SK-MEL-5 (cell line): ENCODE measurements at regions not wholly inside any gene's neighbourhood (a gene's known extent, or its start where the extent isn't known, plus 50 kb on each side); places are given as distances from the start of the nearest gene placed in this dataset.
"Not testable (repeated sequence)": the region's sequence is repeated elsewhere in the genome, so short reads cannot be mapped to it uniquely, and the experiment has no call there.

Source experiments
- DNase-seq: peaks from one replicate; pipeline ENCODE4 v3.0.0-alpha.2; 2016; ENCODE audit warnings: low read depth, low spot score
- in situ Hi-C: cut with HindIII; loops from 2 replicates; pipeline ENCODE4 v1.10.0; 2016; ENCODE audit warnings: low sequenced_read_pairs, high pct_unique_total_duplicates, low pct_unique_long_range_greater_than_20kb

- in situ Hi-C loops, DNase-seq: not testable (repeated sequence)
These were observed 2980.4 kb downstream of the TUBA3C start for GRCh38 chr13:16201202-16201601.

- in situ Hi-C loops, DNase-seq: not testable (repeated sequence)
These were observed 3021.0 kb downstream of the TUBA3C start for GRCh38 chr13:16160609-16161008.

- in situ Hi-C loops, DNase-seq: not testable (repeated sequence)
These were observed 3022.7 kb downstream of the TUBA3C start for GRCh38 chr13:16158958-16159357.

GRCh38 chr13:16158016-16158415, 3023.6 kb downstream of the TUBA3C start:
- DNase-seq, in situ Hi-C loops: not testable (repeated sequence)

- DNase-seq, in situ Hi-C loops: not testable (repeated sequence)
These were observed 3028.8 kb downstream of the TUBA3C start for GRCh38 chr13:16152849-16153248.

- in situ Hi-C loops, DNase-seq: not testable (repeated sequence)
These were observed 3030.3 kb downstream of the TUBA3C start for GRCh38 chr13:16151296-16151695.

- DNase-seq, in situ Hi-C loops: not testable (repeated sequence)
These were observed 3032.2 kb downstream of the TUBA3C start for GRCh38 chr13:16149415-16149814.

GRCh38 chr13:16145652-16146051, 3036.0 kb downstream of the TUBA3C start:
- DNase-seq, in situ Hi-C loops: not testable (repeated sequence)

- in situ Hi-C loops: not testable (repeated sequence)
These were observed 3040.3 kb downstream of the TUBA3C start for GRCh38 chr13:16141361-16141760.

GRCh38 chr13:16136846-16137245, 3044.8 kb downstream of the TUBA3C start:
- DNase-seq: peak; percentile 16
- in situ Hi-C loops: not testable (repeated sequence)

More at GRCh38 chr13:16141361-16141760, 3040.3 kb downstream of the TUBA3C start:
- DNase-seq: peak; percentile 27

- in situ Hi-C loops, DNase-seq: not testable (repeated sequence)
These were observed 3052.9 kb downstream of the TUBA3C start for GRCh38 chr13:16128675-16129074.

- in situ Hi-C loops: not testable (repeated sequence)
- peak; percentile 11 for DNase-seq
These were observed 3068.2 kb downstream of the TUBA3C start for GRCh38 chr13:16113391-16113790.
